Endothelial cell of umbilical vein (primary cell): ENCODE measurements at regions not wholly inside any gene's neighbourhood (a gene's known extent, or its start where the extent isn't known, plus 50 kb on each side); places are given as distances from the start of the nearest gene placed in this dataset.

Experiments used
- BruUV-seq: library from RNA; stranded (reverse); fragments of 400-500 nt; replicated peaks from 2 replicates; lab custom pipeline; 2021; lab: Mats Ljungman, UMichigan
- CTCF ChIA-PET: fragments of 300-600, 350-600 bp; sonication (Branson Sonifier 250); formaldehyde crosslinking; loops from one replicate; lab custom pipeline; 2021; ENCODE audit warnings: antibody characterized with exemption, inconsistent platforms; lab: Charles Lee
- POLR2A ChIA-PET: fragments of 300-600, 350-600 bp; sonication (Branson Sonifier 250); formaldehyde crosslinking; loops from one replicate; lab custom pipeline; 2021; ENCODE audit warnings: antibody characterized with exemption, inconsistent platforms; lab: Charles Lee
- DNase-seq: peaks from one replicate; pipeline ENCODE4 v3.0.0-alpha.2; 2011; ENCODE audit warnings: low read depth, low spot score
- FAIRE-seq: peaks from 2 replicates; lab custom pipeline; 2011; peaks lifted over from hg19 to GRCh38; lab: Jason Lieb, UNC
- H2AFZ ChIP-seq: 2 replicates; pipeline ENCODE4 v1.6.0; 2012; ENCODE audit warnings: low read depth, low read length, control low read depth, inconsistent platforms
- H3K27ac ChIP-seq: 2 replicates; pipeline ENCODE4 v1.5.1; 2011; ENCODE audit warnings: low read depth, mild to moderate bottlenecking, control low read depth, low read length, moderate library complexity; ENCODE audit not compliant: insufficient read depth
- H3K27me3 ChIP-seq, 2 experiments: 2 replicates each; pipeline versions ENCODE4 v1.6.0 to v1.6.1; 2011; ENCODE audit warnings: low read length in 2 of 2, mixed read lengths in 1 of 2; ENCODE audit not compliant: control insufficient read depth in 2 of 2, insufficient read depth in 2 of 2
- H3K36me3 ChIP-seq, 2 experiments: 2 replicates in 1 of 2; 3 replicates in 1 of 2; pipeline ENCODE4 v1.5.1; 2011; ENCODE audit warnings: low read length in 2 of 2, mild to moderate bottlenecking in 1 of 2, moderate library complexity in 1 of 2; ENCODE audit not compliant: control insufficient read depth in 2 of 2, insufficient read depth in 2 of 2; ENCODE audit errors: extremely low read depth in 1 of 2
- H3K4me1 ChIP-seq: 3 replicates; pipeline ENCODE4 v1.5.1; 2011; ENCODE audit warnings: mild to moderate bottlenecking, low read length; ENCODE audit not compliant: control insufficient read depth, insufficient read depth; ENCODE audit errors: extremely low read depth
- H3K4me2 ChIP-seq: 2 replicates; pipeline ENCODE4 v1.6.1; 2011; ENCODE audit warnings: low read length, control low read depth, mixed read lengths; ENCODE audit not compliant: insufficient read depth
- H3K4me3 ChIP-seq, 3 experiments: fragments of 200-600 bp in 1 of 3; sonication (generic), shearing (Covaris generic) in 1 of 3; replicated peaks in 1 of 3; 2 replicates each; pipeline ENCODE4 v1.5.1; 2011 to 2016; ENCODE audit warnings: control low read depth in 3 of 3, low read length in 3 of 3, mild to moderate bottlenecking in 2 of 3, inconsistent platforms in 1 of 3, low read depth in 1 of 3, moderate library complexity in 1 of 3; ENCODE audit not compliant: insufficient read depth in 1 of 3
- H3K79me2 ChIP-seq: 2 replicates; pipeline ENCODE4 v1.6.0; 2012; ENCODE audit warnings: low read length, inconsistent platforms; ENCODE audit not compliant: control insufficient read depth, insufficient read depth
- H3K9ac ChIP-seq: replicated peaks from 2 replicates; pipeline ENCODE3; 2011; ENCODE audit warnings: low read length, control low read depth; ENCODE audit not compliant: insufficient read depth; ENCODE audit errors: extremely low read depth
- H3K9me1 ChIP-seq: replicated peaks from 3 replicates; pipeline ENCODE4 v1.6.0; 2011; ENCODE audit warnings: mild to moderate bottlenecking, low read length; ENCODE audit not compliant: control insufficient read depth, insufficient read depth; ENCODE audit errors: extremely low read depth
- H3K9me3 ChIP-seq: replicated peaks from 2 replicates; pipeline ENCODE4 v1.5.1; 2012; ENCODE audit warnings: low read length, inconsistent platforms; ENCODE audit not compliant: control insufficient read depth, insufficient read depth
- H4K20me1 ChIP-seq: replicated peaks from 2 replicates; pipeline ENCODE3; 2011; ENCODE audit warnings: mild to moderate bottlenecking, low read length; ENCODE audit not compliant: control insufficient read depth, insufficient read depth; ENCODE audit errors: extremely low read depth
- EZH2 ChIP-seq: IDR thresholded peaks from 2 replicates; pipeline ENCODE4 v1.6.1; 2012; ENCODE audit warnings: borderline replicate concordance, low read depth, mild to moderate bottlenecking, moderate library complexity, low read length, inconsistent platforms; ENCODE audit not compliant: severe bottlenecking
- FOS ChIP-seq: IDR thresholded peaks from 2 replicates; pipeline ENCODE4 v1.6.1; 2011; ENCODE audit warnings: mild to moderate bottlenecking, low read length, moderate library complexity, borderline replicate concordance; ENCODE audit not compliant: insufficient read depth
- GATA2 ChIP-seq: IDR thresholded peaks from 2 replicates; pipeline ENCODE4 v1.7.0; 2011; ENCODE audit warnings: low read depth, mild to moderate bottlenecking, moderate library complexity, mixed read lengths, low read length; ENCODE audit not compliant: insufficient read length, insufficient read depth
- JUN ChIP-seq: IDR thresholded peaks from 2 replicates; pipeline ENCODE4 v1.6.1; 2011; ENCODE audit warnings: borderline replicate concordance, low read depth; ENCODE audit not compliant: insufficient read length, insufficient read depth
- MYC ChIP-seq: IDR thresholded peaks from one replicate; pipeline ENCODE4 v1.6.1; 2011; ENCODE audit warnings: mild to moderate bottlenecking, low read depth, low read length
- POLR2A ChIP-seq: IDR thresholded peaks from 2 replicates; pipeline ENCODE4 v1.6.1; 2012; ENCODE audit warnings: low read depth, mild to moderate bottlenecking, control low read depth, low read length
- POLR2AphosphoS5 ChIP-seq: IDR thresholded peaks from 2 replicates; pipeline ENCODE4 v1.6.1; 2012; ENCODE audit warnings: low read depth, mild to moderate bottlenecking, control low read depth, low read length, moderate library complexity; ENCODE audit not compliant: insufficient read depth
- dilution Hi-C: fragments of 300-500 bp; cut with MboI; formaldehyde crosslinking; loops from one replicate; pipeline ENCODE4 v1.15.0; 2019; ENCODE audit warnings: low sequenced_read_pairs; ENCODE audit not compliant: extremely low pct_ligation_motif_present
- intact Hi-C: fragments of 100-400 bp; cut with micrococcal nuclease; formaldehyde crosslinking; loops from one replicate; pipeline ENCODE4 v1.10.0; 2022
- TF ChIP-seq, protein P1 (sequence below): IDR thresholded peaks from 2 replicates; pipeline ENCODE4 v1.6.1; 2011; ENCODE audit not compliant: insufficient read depth, insufficient read length
- TF ChIP-seq, protein P2 (sequence below), 2 donors: IDR thresholded peaks; 1 replicate in 1 of 2; 2 replicates in 1 of 2; pipeline ENCODE4 v1.5.1; 2011; ENCODE audit warnings: low read length in 2 of 2, mild to moderate bottlenecking in 2 of 2, moderate library complexity in 2 of 2, control low read depth in 1 of 2, inconsistent platforms in 1 of 2, low read depth in 1 of 2; ENCODE audit not compliant: insufficient read depth in 1 of 2; ENCODE audit errors: extremely low read depth in 1 of 2

DNA sequence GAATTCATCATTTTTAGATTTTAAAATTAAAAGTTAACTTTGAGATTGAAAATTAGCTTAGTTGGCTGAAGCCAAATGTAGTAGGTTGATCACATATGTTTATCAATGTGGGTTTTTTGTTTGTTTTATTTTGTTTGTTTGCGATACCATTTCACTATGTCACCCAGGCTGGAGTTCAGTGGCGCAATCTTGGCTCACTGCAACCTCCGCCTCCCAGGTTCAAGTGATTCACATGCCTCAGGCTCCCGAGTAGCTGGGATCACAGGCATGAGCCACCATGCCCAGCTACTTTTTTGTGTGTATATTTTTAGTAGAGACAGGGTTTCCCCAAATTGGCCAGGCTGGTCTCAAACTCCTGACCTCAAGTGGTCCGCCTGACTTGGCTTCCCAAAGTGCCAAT, 665.7 kb upstream of the SLC10A2 start:
- POLR2A ChIA-PET = no interaction called here
- no peak for FAIRE-seq
- CTCF ChIA-PET = interaction anchor here (0.7 kb wide), 1 partner anchor 31 kb away, joined by 3 read pairs; no protein-coding TSS in a partner anchor

More for the DNA sequence above, 665.7 kb upstream of the SLC10A2 start:
- Histone ChIP-seq H3K4me3 (no peak overlapping the region), H3K36me3 (no peaks in the 10 kb centered on the region), H3K9me1 (no peaks in the 10 kb centered on the region), H2AFZ (no peak overlapping the region), H3K9me3 (no peaks in the 10 kb centered on the region), H4K20me1 (no peaks in the 10 kb centered on the region), H3K4me1 (no peaks in the 10 kb centered on the region), H3K79me2 (no peaks in the 10 kb centered on the region), H3K9ac (no peak overlapping the region), H3K27me3 (no peaks in the 10 kb centered on the region), H3K4me2 (no peak overlapping the region), H3K27ac (no peak overlapping the region)
- dilution Hi-C loops = no loop called here
- no peak for TF ChIP-seq EZH2
- TF ChIP-seq GATA2 = no peak
- TF ChIP-seq POLR2AphosphoS5 = no peak
- TF ChIP-seq POLR2A = no peak
- no peak for TF ChIP-seq JUN
- no peak for TF ChIP-seq FOS
- TF ChIP-seq, protein P1, sequence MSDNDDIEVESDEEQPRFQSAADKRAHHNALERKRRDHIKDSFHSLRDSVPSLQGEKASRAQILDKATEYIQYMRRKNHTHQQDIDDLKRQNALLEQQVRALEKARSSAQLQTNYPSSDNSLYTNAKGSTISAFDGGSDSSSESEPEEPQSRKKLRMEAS = no peak
- no peak for TF ChIP-seq MYC
- TF ChIP-seq, protein P2, sequence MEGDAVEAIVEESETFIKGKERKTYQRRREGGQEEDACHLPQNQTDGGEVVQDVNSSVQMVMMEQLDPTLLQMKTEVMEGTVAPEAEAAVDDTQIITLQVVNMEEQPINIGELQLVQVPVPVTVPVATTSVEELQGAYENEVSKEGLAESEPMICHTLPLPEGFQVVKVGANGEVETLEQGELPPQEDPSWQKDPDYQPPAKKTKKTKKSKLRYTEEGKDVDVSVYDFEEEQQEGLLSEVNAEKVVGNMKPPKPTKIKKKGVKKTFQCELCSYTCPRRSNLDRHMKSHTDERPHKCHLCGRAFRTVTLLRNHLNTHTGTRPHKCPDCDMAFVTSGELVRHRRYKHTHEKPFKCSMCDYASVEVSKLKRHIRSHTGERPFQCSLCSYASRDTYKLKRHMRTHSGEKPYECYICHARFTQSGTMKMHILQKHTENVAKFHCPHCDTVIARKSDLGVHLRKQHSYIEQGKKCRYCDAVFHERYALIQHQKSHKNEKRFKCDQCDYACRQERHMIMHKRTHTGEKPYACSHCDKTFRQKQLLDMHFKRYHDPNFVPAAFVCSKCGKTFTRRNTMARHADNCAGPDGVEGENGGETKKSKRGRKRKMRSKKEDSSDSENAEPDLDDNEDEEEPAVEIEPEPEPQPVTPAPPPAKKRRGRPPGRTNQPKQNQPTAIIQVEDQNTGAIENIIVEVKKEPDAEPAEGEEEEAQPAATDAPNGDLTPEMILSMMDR (IDR thresholded peaks at IDR 0.05; ENCODE audit: extremely low read depth in 1 of 2, insufficient read depth in 1 of 2, low read depth in 1 of 2, low read length in 2 of 2) = no peak
- intact Hi-C loops = no loop called here
- no peak for DNase-seq
- no TSS peak for BruUV-seq
